Choroid plexus epithelial cell (primary cell): ENCODE measurements at regions not wholly inside any gene's neighbourhood (a gene's known extent, or its start where the extent isn't known, plus 50 kb on each side); places are given as distances from the start of the nearest gene placed in this dataset.
A peak's percentile ranks its signal among the peaks of the same experiment; 100 is the strongest.
"Not testable (repeated sequence)": the region's sequence is repeated elsewhere in the genome, so short reads cannot be mapped to it uniquely, and the experiment has no call there.

Experiments used
- DNase-seq: peaks from one replicate; pipeline ENCODE4 v3.0.0-alpha.2; 2010; ENCODE audit warnings: low read depth
- H3K4me3 ChIP-seq: 2 replicates; pipeline ENCODE4 v1.5.1; 2011; ENCODE audit warnings: low read depth, mild to moderate bottlenecking, control low read depth, low read length, moderate library complexity
- CTCF ChIP-seq: conservative IDR thresholded peaks from 2 replicates; pipeline ENCODE4 v1.5.1; 2011; ENCODE audit warnings: low read depth, mild to moderate bottlenecking, control low read depth, inconsistent platforms, low read length, moderate library complexity

GRCh38 chr10:30553626-30554439, 75.7 kb downstream of the LYZL2 start:
- no peak for TF ChIP-seq CTCF
- DNase-seq: peak; percentile 79
- H3K4me3 ChIP-seq: peak overlapping the region; percentile 4

GRCh38 chr10:30553018-30553625, 76.4 kb downstream of the LYZL2 start:
- DNase-seq: peak; percentile 72
- TF ChIP-seq CTCF: no peak
- H3K4me3 ChIP-seq: no peak overlapping the region

GRCh38 chr10:30550967-30551815, 78.4 kb downstream of the LYZL2 start:
- TF ChIP-seq CTCF: no peak
- H3K4me3 ChIP-seq: no peak overlapping the region
- no peak for DNase-seq

- not testable (repeated sequence) for DNase-seq, H3K4me3 ChIP-seq
Observed at GRCh38 chr10:30549134-30549687, 80.3 kb downstream of the LYZL2 start.

- no peak for TF ChIP-seq CTCF
- DNase-seq: no peak
- no peak overlapping the region for H3K4me3 ChIP-seq
Observed at GRCh38 chr10:30546511-30546910, 83.0 kb downstream of the LYZL2 start.

- no peak for DNase-seq
- TF ChIP-seq CTCF: no peak
- H3K4me3 ChIP-seq: no peak overlapping the region
Observed at GRCh38 chr10:30542895-30543288, 86.7 kb downstream of the LYZL2 start.
